Fibroblast of the aortic adventitia (primary cell): ENCODE measurements at regions not wholly inside any gene's neighbourhood (a gene's known extent, or its start where the extent isn't known, plus 50 kb on each side); places are given as distances from the start of the nearest gene placed in this dataset.
"Not testable (repeated sequence)": the region's sequence is repeated elsewhere in the genome, so short reads cannot be mapped to it uniquely, and the experiment has no call there.

Experiments
- DNase-seq: peaks from one replicate; pipeline ENCODE4 v3.0.0-alpha.2; 2010; ENCODE audit warnings: low read depth
- H3K4me3 ChIP-seq: 2 replicates; pipeline ENCODE4 v1.5.1; 2011; ENCODE audit warnings: low read depth, mild to moderate bottlenecking, control low read depth, low read length, moderate library complexity
- CTCF ChIP-seq: IDR thresholded peaks from 2 replicates; pipeline ENCODE4 v1.5.1; 2011; ENCODE audit warnings: mild to moderate bottlenecking, low read length, control low read depth, inconsistent platforms; ENCODE audit not compliant: insufficient read depth

GRCh38 chr12:96099986-96100385 is 64.6 kb upstream of the LTA4H start:
- DNase-seq = no peak
- H3K4me3 ChIP-seq = no peak overlapping the region
- TF ChIP-seq CTCF = no peak

DNA sequence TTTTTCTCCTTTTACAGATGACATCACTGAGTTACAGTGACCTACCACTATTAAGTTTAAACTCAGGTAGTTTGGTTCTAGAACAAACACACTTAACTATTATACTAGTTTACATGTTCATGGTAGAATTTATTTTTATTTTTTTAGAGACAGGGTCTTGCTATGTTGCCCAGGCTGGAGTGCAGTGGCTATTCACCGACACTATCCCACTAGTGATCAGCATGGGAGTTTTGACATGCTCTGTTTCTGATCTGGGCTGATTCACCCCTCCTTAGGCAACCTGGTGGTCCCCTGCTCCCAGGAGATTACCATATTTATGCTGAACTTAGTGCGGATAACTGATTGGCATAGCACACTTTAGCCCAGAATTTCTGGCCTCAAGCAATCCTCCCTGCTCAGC is 66.4 kb upstream of the LTA4H start:
- TF ChIP-seq CTCF = no peak
- no peak for DNase-seq
- no peak overlapping the region for H3K4me3 ChIP-seq

GRCh38 chr12:96103067-96103644 is 67.8 kb upstream of the LTA4H start:
- DNase-seq = peak; percentile 14
- no peak overlapping the region for H3K4me3 ChIP-seq
- TF ChIP-seq CTCF = no peak

- no peak for TF ChIP-seq CTCF
These were observed 69.2 kb upstream of the LTA4H start for GRCh38 chr12:96104566-96104965.

GRCh38 chr12:96106137-96106536 is 70.8 kb upstream of the LTA4H start:
- TF ChIP-seq CTCF = no peak
- H3K4me3 ChIP-seq = no peak overlapping the region
- no peak for DNase-seq

More at GRCh38 chr12:96104566-96104965, 69.2 kb upstream of the LTA4H start:
- H3K4me3 ChIP-seq = no peak overlapping the region
- no peak for DNase-seq

GRCh38 chr12:96107236-96107635 is 71.8 kb upstream of the LTA4H start:
- H3K4me3 ChIP-seq = no peak overlapping the region
- DNase-seq = no peak
- TF ChIP-seq CTCF = no peak

- no peak for TF ChIP-seq CTCF
- H3K4me3 ChIP-seq = no peak overlapping the region
- no peak for DNase-seq
These were observed 72.9 kb upstream of the LTA4H start for GRCh38 chr12:96108321-96108720.

DNA sequence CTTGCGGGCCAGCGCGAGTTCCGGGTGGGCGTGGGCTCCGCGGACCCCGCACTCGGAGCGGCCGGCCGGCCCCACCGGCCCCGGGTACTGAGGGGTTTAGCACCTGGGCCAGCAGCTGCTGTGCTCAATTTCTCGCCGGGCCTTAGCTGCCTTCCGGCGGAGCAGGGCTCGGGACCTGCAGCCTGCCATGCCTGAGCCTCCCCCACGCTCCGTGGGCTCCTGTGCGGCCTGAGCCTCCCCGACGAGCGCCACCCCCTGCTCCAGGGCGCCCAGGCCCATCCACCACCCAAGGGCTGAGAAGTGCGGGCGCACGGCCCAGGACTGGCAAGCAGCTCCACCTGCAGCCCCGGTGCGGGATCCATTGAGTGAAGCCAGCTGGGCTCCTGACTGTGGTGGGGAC is 73.6 kb upstream of the LTA4H start:
- not testable (repeated sequence) for DNase-seq, H3K4me3 ChIP-seq
